Stimulated activated CD8-positive, alpha-beta memory T cell treated with anti-CD3 and anti-CD28 coated beads, Interleukin-15, amount 100 ng/mL, for 1 hour (primary cell): ENCODE measurements at regions not wholly inside any gene's neighbourhood (a gene's known extent, or its start where the extent isn't known, plus 50 kb on each side); places are given as distances from the start of the nearest gene placed in this dataset.

Experiments used
- DNase-seq: peaks from one replicate; pipeline ENCODE4 v3.0.0-alpha.2; 2020; ENCODE audit warnings: low read depth

- DNase-seq, result no peak
These were observed 370.1 kb downstream of the THBS2 start for GRCh38 chr6:168883410-168884049.

- DNase-seq, result no peak
These were observed 373.4 kb downstream of the THBS2 start for GRCh38 chr6:168880271-168880670.

- no peak for DNase-seq
These were observed 375.8 kb downstream of the THBS2 start for GRCh38 chr6:168877821-168878282.

- no peak for DNase-seq
These were observed 376.7 kb downstream of the THBS2 start for GRCh38 chr6:168876956-168877355.

- DNase-seq, result no peak
These were observed 377.7 kb downstream of the THBS2 start for GRCh38 chr6:168875811-168876576.

GRCh38 chr6:168874637-168875036 is 379.0 kb downstream of the THBS2 start:
- DNase-seq, result no peak

- DNase-seq, result no peak
These were observed 380.1 kb downstream of the THBS2 start for GRCh38 chr6:168873278-168874190.

- no peak for DNase-seq
These were observed 381.9 kb downstream of the THBS2 start for GRCh38 chr6:168871642-168872315.

GRCh38 chr6:168870982-168871381 is 382.7 kb downstream of the THBS2 start:
- DNase-seq, result no peak

GRCh38 chr6:168867247-168868102 is 386.2 kb downstream of the THBS2 start:
- no peak for DNase-seq

GRCh38 chr6:168866534-168866933 is 387.1 kb downstream of the THBS2 start:
- DNase-seq, result no peak

- no peak for DNase-seq
These were observed 388.1 kb downstream of the THBS2 start for GRCh38 chr6:168865522-168865921.

- no peak for DNase-seq
These were observed 388.8 kb downstream of the THBS2 start for GRCh38 chr6:168864541-168865460.

- DNase-seq, result no peak
These were observed 390.2 kb downstream of the THBS2 start for GRCh38 chr6:168863467-168863866.

- no peak for DNase-seq
These were observed 391.2 kb downstream of the THBS2 start for GRCh38 chr6:168862346-168862980.

- no peak for DNase-seq
These were observed 392.7 kb downstream of the THBS2 start for GRCh38 chr6:168860987-168861386.

GRCh38 chr6:168860341-168860740 is 393.3 kb downstream of the THBS2 start:
- no peak for DNase-seq

GRCh38 chr6:168858926-168859325 is 394.7 kb downstream of the THBS2 start:
- no peak for DNase-seq

- no peak for DNase-seq
These were observed 396.7 kb downstream of the THBS2 start for GRCh38 chr6:168856914-168857313.
